ENCODE measurements at regions not wholly inside any gene's neighbourhood (a gene's known extent, or its start where the extent isn't known, plus 50 kb on each side); places are given as distances from the start of the nearest gene placed in this dataset.

- TF ChIP-seq CTCF (IDR thresholded peaks at IDR 0.05; ENCODE audit: extremely low read depth in 1 of 2, insufficient read depth in 1 of 2, low read depth in 1 of 2, low read length in 2 of 2) (no peak), EZH2 (IDR thresholded peaks at IDR 0.05; ENCODE audit: borderline replicate concordance, low read depth, low read length, severe bottlenecking) (no peak), JUN (IDR thresholded peaks at IDR 0.05; ENCODE audit: borderline replicate concordance, insufficient read depth, insufficient read length, low read depth) (no peak), POLR2A (IDR thresholded peaks at IDR 0.05; ENCODE audit: low read depth, low read length) (no peak), MYC (IDR thresholded peaks at IDR 0.05; ENCODE audit: low read depth, low read length) (no peak), MAX (IDR thresholded peaks at IDR 0.05; ENCODE audit: insufficient read depth, insufficient read length) (no peak), POLR2AphosphoS5 (IDR thresholded peaks at IDR 0.05; ENCODE audit: insufficient read depth, low read depth, low read length) (no peak)
Measured at GRCh38 chr9:124190761-124191160, 67.0 kb upstream of the NEK6 start.
